K562 (cell line): ENCODE measurements at regions not wholly inside any gene's neighbourhood (a gene's known extent, or its start where the extent isn't known, plus 50 kb on each side); places are given as distances from the start of the nearest gene placed in this dataset.
A peak's percentile ranks its signal among the peaks of the same experiment; 100 is the strongest.

ENCODE experiments used
- ATAC-seq: fragments of 200-7000 bp; cut with Tn5 transposase; 3 replicates; pipeline ENCODE4 v1.9.1; 2020; ENCODE audit warnings: moderate library complexity
- BruUV-seq: library from RNA; stranded (reverse); fragments of 400-500 nt; replicated peaks from 2 replicates; lab custom pipeline; 2021; lab: Mats Ljungman, UMichigan
- CTCF ChIA-PET: fragments of 300-600 bp; formaldehyde crosslinking; extraction: SDS; loops from one replicate; lab custom pipeline; 2021; ENCODE audit warnings: low intra/inter-chr PET ratio; lab: Yijun Ruan, JAX
- POLR2A ChIA-PET: fragments of 300-600, 350-650 bp; sonication (Branson Sonifier 250); formaldehyde crosslinking; extraction: SDS; loops from one replicate; lab custom pipeline; 2021; ENCODE audit warnings: antibody characterized with exemption, inconsistent platforms; lab: Yijun Ruan, JAX
- DNase-seq, 4 experiments: peaks; one replicate each; pipeline versions ENCODE4 v3.0.0 to v3.0.0-alpha.2; 2011 to 2018; ENCODE audit warnings: low spot score in 3 of 4, mixed read lengths in 3 of 4; ENCODE audit errors: extremely low read depth in 1 of 4
- FAIRE-seq: peaks from 2 replicates; lab custom pipeline; 2011; peaks lifted over from hg19 to GRCh38; lab: Jason Lieb, UNC
- H2AFZ ChIP-seq: 2 replicates; pipeline ENCODE4 v1.6.0; 2011; ENCODE audit warnings: low read depth, low read length, control low read depth, inconsistent platforms
- H3K27ac ChIP-seq: fragments of 200-600 bp; 3 replicates; pipeline ENCODE4 v1.8.0; 2011; ENCODE audit warnings: low read depth, mild to moderate bottlenecking, control low read depth, inconsistent platforms, low read length, moderate library complexity, mixed read lengths; ENCODE audit errors: extremely low read depth
- H3K27me3 ChIP-seq, 2 experiments: fragments of 300-600 bp in 1 of 2; 2 replicates in 1 of 2; 3 replicates in 1 of 2; pipeline versions ENCODE4 v1.6.0 to v1.8.0; 2011; ENCODE audit warnings: inconsistent platforms in 2 of 2, low read length in 2 of 2, mild to moderate bottlenecking in 1 of 2, mixed read lengths in 1 of 2, moderate library complexity in 1 of 2; ENCODE audit not compliant: control insufficient read depth in 2 of 2, insufficient read depth in 2 of 2
- H3K36me3 ChIP-seq: fragments of 300-600 bp; 3 replicates; pipeline ENCODE4 v1.8.0; 2011; ENCODE audit warnings: mild to moderate bottlenecking, low read length, inconsistent platforms; ENCODE audit not compliant: control insufficient read depth, insufficient read depth
- H3K4me1 ChIP-seq, 2 experiments: fragments of 200-600 bp in 1 of 2; replicated peaks in 1 of 2; 2 replicates in 1 of 2; 3 replicates in 1 of 2; pipeline versions ENCODE4 v1.5.1 to v1.8.0; 2011; ENCODE audit warnings: inconsistent platforms in 2 of 2, low read length in 2 of 2, mild to moderate bottlenecking in 1 of 2, mixed read lengths in 1 of 2, moderate library complexity in 1 of 2; ENCODE audit not compliant: control insufficient read depth in 2 of 2, insufficient read depth in 2 of 2
- H3K4me2 ChIP-seq: 2 replicates; pipeline ENCODE4 v1.6.1; 2011; ENCODE audit warnings: low read length, control low read depth, inconsistent platforms, mixed read lengths; ENCODE audit not compliant: insufficient read depth
- H3K4me3 ChIP-seq: fragments of 200-600 bp; sonication (generic), shearing (Covaris generic); 2 replicates; pipeline ENCODE4 v1.5.1; 2016; ENCODE audit warnings: control low read depth, inconsistent platforms
- H3K79me2 ChIP-seq: fragments of 200-600 bp; 3 replicates; pipeline ENCODE4 v1.8.0; 2011; ENCODE audit warnings: low read length, inconsistent platforms; ENCODE audit not compliant: control insufficient read depth, insufficient read depth
- H3K9ac ChIP-seq, 2 experiments: 2 replicates each; pipeline versions ENCODE4 v1.6.0 to v1.6.1; 2011; ENCODE audit warnings: low read depth in 2 of 2, low read length in 2 of 2, control low read depth in 1 of 2, inconsistent platforms in 1 of 2, mild to moderate bottlenecking in 1 of 2, mixed read lengths in 1 of 2; ENCODE audit not compliant: insufficient read depth in 1 of 2
- H3K9me1 ChIP-seq: one replicate; pipeline ENCODE4 v1.6.0; 2011; ENCODE audit warnings: inconsistent platforms, mild to moderate bottlenecking, low read length, moderate library complexity; ENCODE audit not compliant: control insufficient read depth, insufficient read depth
- H3K9me3 ChIP-seq: replicated peaks from 2 replicates; pipeline ENCODE4 v1.5.1; 2011; ENCODE audit warnings: low read depth, low read length, inconsistent platforms; ENCODE audit not compliant: control insufficient read depth, insufficient read depth
- H4K20me1 ChIP-seq: replicated peaks from 2 replicates; pipeline ENCODE4 v1.6.1; 2011; ENCODE audit warnings: low read length, inconsistent platforms, mixed read lengths; ENCODE audit not compliant: control insufficient read depth, insufficient read depth
- NFIC ChIP-seq: fragments of 450-650 bp; IDR thresholded peaks from 2 replicates; pipeline ENCODE4 v1.6.1; 2017; ENCODE audit warnings: mild to moderate bottlenecking, inconsistent platforms
- PRDM10 ChIP-seq: fragments of 450-650 bp; IDR thresholded peaks from 2 replicates; pipeline ENCODE4 v1.6.1; 2018; ENCODE audit not compliant: partially characterized antibody
- ZBTB9 ChIP-seq: fragments of 450-650 bp; formaldehyde crosslinking; IDR thresholded peaks from 2 replicates; pipeline ENCODE4 v1.4.0; 2020; ENCODE audit warnings: mild to moderate bottlenecking, moderate library complexity
- ZNF431 ChIP-seq: sonication (generic); formaldehyde crosslinking; IDR thresholded peaks from 2 replicates; pipeline ENCODE4 v1.8.0; 2022; ENCODE audit warnings: mild to moderate bottlenecking, missing genetic modification reagents
- ZNF695 ChIP-seq: fragments of 450-650 bp; formaldehyde crosslinking; IDR thresholded peaks from 2 replicates; pipeline ENCODE4 v1.4.0; 2020; ENCODE audit warnings: mild to moderate bottlenecking, moderate library complexity
- WGBS: fragments of 100-300 bp; shearing (Covaris generic); methylation state at CpG from one replicate; pipeline ENCODE4 v1.1.6; 2016; ENCODE audit warnings: low coverage, mixed read lengths; ENCODE audit not compliant: insufficient coverage; ENCODE audit errors: missing lambda C conversion rate; 5-methylcytosine and 5-hydroxymethylcytosine counted together
- in situ Hi-C: fragments of 300-500 bp; cut with MboI; formaldehyde crosslinking; loops from 4 replicates; pipeline ENCODE4 v1.15.0; 2018; ENCODE audit warnings: inconsistent platforms, mixed read lengths
- intact Hi-C: fragments of 100-400 bp; cut with micrococcal nuclease; formaldehyde crosslinking; loops from 2 replicates; pipeline ENCODE4 v1.14.2; 2022

GRCh38 chr4:81723927-81724587, 252.3 kb upstream of the RASGEF1B start:
- no peak overlapping the region for H3K4me2 ChIP-seq
- POLR2A ChIA-PET: no interaction called here

More at GRCh38 chr4:81723927-81724587, 252.3 kb upstream of the RASGEF1B start:
- H3K4me3 ChIP-seq: no peak overlapping the region
- H2AFZ ChIP-seq: no peak overlapping the region
- no peak overlapping the region for H3K27ac ChIP-seq
- no TSS peak for BruUV-seq
- no peaks in the 10 kb centered on the region for H3K9me3 ChIP-seq
- no peaks in the 10 kb centered on the region for H3K36me3 ChIP-seq
- H3K4me1 ChIP-seq: peaks cover 0 to 8% of the 10 kb centered on the region in 2 experiments; a peak in 2 of 5 replicates
- DNase-seq: no peak
- TF ChIP-seq NFIC: peak; percentile 83
- no peak for TF ChIP-seq ZBTB9
- TF ChIP-seq ZNF431 (CRISPR knock-in tag): no peak
- no peak for TF ChIP-seq ZNF695 (CRISPR knock-in tag)
- no peak for TF ChIP-seq PRDM10
- FAIRE-seq: no peak
- H3K27me3 ChIP-seq: peaks cover 8 to 10% of the 10 kb centered on the region in 2 experiments; a peak in 3 of 5 replicates
- H3K9me1 ChIP-seq: no peaks in the 10 kb centered on the region
- in situ Hi-C loops: no loop called here
- intact Hi-C loops: no loop called here
- 10% methylated on average over 3 of the region's 3 CpGs for WGBS
- CTCF ChIA-PET: no interaction called here
- no peaks in the 10 kb centered on the region for H3K79me2 ChIP-seq
- ATAC-seq: no peak
- no peaks in the 10 kb centered on the region for H4K20me1 ChIP-seq
- H3K9ac ChIP-seq: no peak overlapping the region
